HEK293 (cell line): ENCODE measurements at regions not wholly inside any gene's neighbourhood (a gene's known extent, or its start where the extent isn't known, plus 50 kb on each side); places are given as distances from the start of the nearest gene placed in this dataset.

ENCODE experiments used
- ZNF426 ChIP-seq: fragments of 450-650 bp; formaldehyde crosslinking; IDR thresholded peaks from 2 replicates; pipeline ENCODE4 v1.5.1; 2017; ENCODE audit warnings: missing biosample characterization, missing genetic modification characterization, mild to moderate bottlenecking, inconsistent platforms, moderate library complexity
- ZSCAN18 ChIP-seq: fragments of 450-650 bp; formaldehyde crosslinking; IDR thresholded peaks from 2 replicates; pipeline ENCODE4 v1.5.1; 2016; ENCODE audit warnings: missing biosample characterization, missing genetic modification characterization

GRCh38 chr1:218529646-218530300, 184.6 kb downstream of the TGFB2 start:
- TF ChIP-seq ZSCAN18 (no peak), ZNF426 (no peak)
